Small intestine (tissue), 7 donors: ENCODE measurements at regions not wholly inside any gene's neighbourhood (a gene's known extent, or its start where the extent isn't known, plus 50 kb on each side); places are given as distances from the start of the nearest gene placed in this dataset.
"Not testable (repeated sequence)": the region's sequence is repeated elsewhere in the genome, so short reads cannot be mapped to it uniquely, and the experiment has no call there.

Experiments
- DNase-seq, 2 donors: peaks; one replicate each; pipeline versions ENCODE4 v3.0.0 to v3.0.0-alpha.2; 2013
- FAIRE-seq: peaks from 2 replicates; lab custom pipeline; 2012; peaks lifted over from hg19 to GRCh38; lab: Jason Lieb, UNC
- H3K27ac ChIP-seq, 3 donors: one replicate each; pipeline ENCODE4 v1.5.1; 2013; ENCODE audit warnings: low read length in 2 of 3, mild to moderate bottlenecking in 2 of 3, control low read depth in 1 of 3, inconsistent platforms in 1 of 3, low read depth in 1 of 3, moderate library complexity in 1 of 3
- H3K27me3 ChIP-seq, 3 donors: one replicate each; pipeline ENCODE4 v1.6.1; 2013; ENCODE audit warnings: low read length in 3 of 3, inconsistent platforms in 1 of 3; ENCODE audit not compliant: control insufficient read depth in 3 of 3, insufficient read depth in 3 of 3
- H3K36me3 ChIP-seq, 3 donors: one replicate each; pipeline ENCODE4 v1.6.1; 2013; ENCODE audit warnings: low read length in 3 of 3, inconsistent platforms in 1 of 3, low read depth in 1 of 3, mild to moderate bottlenecking in 1 of 3, moderate library complexity in 1 of 3; ENCODE audit not compliant: control insufficient read depth in 3 of 3, insufficient read depth in 2 of 3
- H3K4me1 ChIP-seq, 3 donors: one replicate each; pipeline ENCODE4 v1.6.1; 2013; ENCODE audit warnings: low read length in 2 of 3, inconsistent platforms in 1 of 3, low read depth in 1 of 3, mild to moderate bottlenecking in 1 of 3, moderate library complexity in 1 of 3; ENCODE audit not compliant: control insufficient read depth in 3 of 3, insufficient read depth in 2 of 3
- H3K4me3 ChIP-seq, 3 donors: one replicate each; pipeline ENCODE4 v1.5.1; 2013; ENCODE audit warnings: low read length in 3 of 3, control low read depth in 1 of 3, inconsistent platforms in 1 of 3, low read depth in 1 of 3, mild to moderate bottlenecking in 1 of 3, moderate library complexity in 1 of 3
- H3K9me3 ChIP-seq, 2 donors: one replicate each; pipeline ENCODE4 v1.6.1; 2013; ENCODE audit warnings: low read depth in 1 of 2, low read length in 1 of 2; ENCODE audit not compliant: control insufficient read depth in 2 of 2, insufficient read depth in 1 of 2
- WGBS, 3 donors: extraction: QIAGEN DNeasy Blood & Tissue Kit; methylation state at CpG; one replicate each; pipeline ENCODE4 v1.1.7; 2013; 5-methylcytosine and 5-hydroxymethylcytosine counted together
- donor health status: healthy with polysubstance abuse.
- donor health status: control.
- donor health status: control.
- donor health status: Bipolar disorder and iron deficiency.
- donor health status: healthy.

GRCh38 chr6:49305010-49305409 lies 158.0 kb downstream of the MMUT start:
- no peaks in the 10 kb centered on the region for H3K27me3 ChIP-seq
- no peaks in the 10 kb centered on the region for H3K9me3 ChIP-seq
- no peak for DNase-seq
- no peaks in the 10 kb centered on the region for H3K36me3 ChIP-seq
- no peaks in the 10 kb centered on the region for H3K4me1 ChIP-seq
- H3K4me3 ChIP-seq = no peak overlapping the region
- no peak for FAIRE-seq
- H3K27ac ChIP-seq = no peak overlapping the region
- WGBS, 3 donors = 58 to 87% (median 81%) methylated on average over 1 of the region's 1 CpG

GRCh38 chr6:49304393-49304792 lies 158.7 kb downstream of the MMUT start:
- DNase-seq, H3K36me3 ChIP-seq, H3K4me1 ChIP-seq, H3K9me3 ChIP-seq, FAIRE-seq, H3K27me3 ChIP-seq, H3K4me3 ChIP-seq, H3K27ac ChIP-seq: not testable (repeated sequence)
- 30 to 63% (median 32%) methylated on average over 1 of the region's 1 CpG for WGBS, 3 donors

- Histone ChIP-seq H3K4me3 (no peak overlapping the region), H3K27ac (no peak overlapping the region), H3K36me3 (no peaks in the 10 kb centered on the region), H3K9me3 (no peaks in the 10 kb centered on the region), H3K4me1 (no peaks in the 10 kb centered on the region), H3K27me3 (no peaks in the 10 kb centered on the region)
- no peak for FAIRE-seq
- no peak for DNase-seq
Observed at GRCh38 chr6:49300911-49301310, 162.1 kb downstream of the MMUT start.

GRCh38 chr6:49300443-49300842 lies 162.6 kb downstream of the MMUT start:
- 61 to 79% (median 65%) methylated on average over 1 of the region's 1 CpG for WGBS, 3 donors
- FAIRE-seq = no peak
- no peaks in the 10 kb centered on the region for H3K36me3 ChIP-seq

GRCh38 chr6:49299279-49299678 lies 163.8 kb downstream of the MMUT start:
- Histone ChIP-seq H3K4me3 (no peak overlapping the region), H3K27ac (no peak overlapping the region), H3K36me3 (no peaks in the 10 kb centered on the region), H3K4me1 (no peaks in the 10 kb centered on the region), H3K27me3 (no peaks in the 10 kb centered on the region), H3K9me3 (no peaks in the 10 kb centered on the region)
- FAIRE-seq (no peak), DNase-seq (no peak)

More at GRCh38 chr6:49300443-49300842, 162.6 kb downstream of the MMUT start:
- Histone ChIP-seq H3K27ac (no peak overlapping the region), H3K4me1 (no peaks in the 10 kb centered on the region), H3K9me3 (no peaks in the 10 kb centered on the region), H3K4me3 (no peak overlapping the region), H3K27me3 (no peaks in the 10 kb centered on the region)
- no peak for DNase-seq

- WGBS, 3 donors = 49 to 52% (median 52%) methylated on average over 1 of the region's 1 CpG
Observed at GRCh38 chr6:49284180-49284579, 178.9 kb downstream of the MMUT start.

GRCh38 chr6:49274809-49275769 lies 188.0 kb downstream of the MMUT start:
- WGBS, 3 donors = 79 to 83% (median 80%) methylated on average over 23 to 27 of the region's 27 CpGs
- not testable (repeated sequence) for H3K4me3 ChIP-seq

More at GRCh38 chr6:49284180-49284579, 178.9 kb downstream of the MMUT start:
- H3K4me1 ChIP-seq = no peaks in the 10 kb centered on the region
- no peaks in the 10 kb centered on the region for H3K9me3 ChIP-seq
- H3K4me3 ChIP-seq = no peak overlapping the region
- FAIRE-seq (no peak), DNase-seq (no peak)
- H3K27me3 ChIP-seq = no peaks in the 10 kb centered on the region
- no peak overlapping the region for H3K27ac ChIP-seq
- H3K36me3 ChIP-seq = no peaks in the 10 kb centered on the region

GRCh38 chr6:49269190-49269589 lies 193.9 kb downstream of the MMUT start:
- no peak for FAIRE-seq
- no peaks in the 10 kb centered on the region for H3K27me3 ChIP-seq

More at GRCh38 chr6:49274809-49275769, 188.0 kb downstream of the MMUT start:
- not testable (repeated sequence) for H3K27ac ChIP-seq, H3K4me1 ChIP-seq, FAIRE-seq, H3K27me3 ChIP-seq, DNase-seq, H3K36me3 ChIP-seq
- peaks cover 0 to 16% of the 10 kb centered on the region in 2 donors for H3K9me3 ChIP-seq

More at GRCh38 chr6:49269190-49269589, 193.9 kb downstream of the MMUT start:
- H3K4me3 ChIP-seq = no peak overlapping the region
- no peaks in the 10 kb centered on the region for H3K4me1 ChIP-seq
- peaks cover 0 to 4% of the 10 kb centered on the region in 2 donors for H3K9me3 ChIP-seq
- no peaks in the 10 kb centered on the region for H3K36me3 ChIP-seq
- no peak overlapping the region for H3K27ac ChIP-seq
- no peak for DNase-seq
- WGBS, 3 donors = 27 to 33% (median 32%) methylated on average over 2 of the region's 2 CpGs
